SK-MEL-5 (cell line): ENCODE measurements at regions not wholly inside any gene's neighbourhood (a gene's known extent, or its start where the extent isn't known, plus 50 kb on each side); places are given as distances from the start of the nearest gene placed in this dataset.
"Not testable (repeated sequence)": the region's sequence is repeated elsewhere in the genome, so short reads cannot be mapped to it uniquely, and the experiment has no call there.

Experiments
- DNase-seq: peaks from one replicate; pipeline ENCODE4 v3.0.0-alpha.2; 2016; ENCODE audit warnings: low read depth, low spot score
- in situ Hi-C: cut with HindIII; loops from 2 replicates; pipeline ENCODE4 v1.10.0; 2016; ENCODE audit warnings: low sequenced_read_pairs, high pct_unique_total_duplicates, low pct_unique_long_range_greater_than_20kb

GRCh38 chr16:66127459-66128370, 238.8 kb upstream of the CDH5 start:
- DNase-seq, result no peak
- in situ Hi-C loops, result no loop called here

DNA sequence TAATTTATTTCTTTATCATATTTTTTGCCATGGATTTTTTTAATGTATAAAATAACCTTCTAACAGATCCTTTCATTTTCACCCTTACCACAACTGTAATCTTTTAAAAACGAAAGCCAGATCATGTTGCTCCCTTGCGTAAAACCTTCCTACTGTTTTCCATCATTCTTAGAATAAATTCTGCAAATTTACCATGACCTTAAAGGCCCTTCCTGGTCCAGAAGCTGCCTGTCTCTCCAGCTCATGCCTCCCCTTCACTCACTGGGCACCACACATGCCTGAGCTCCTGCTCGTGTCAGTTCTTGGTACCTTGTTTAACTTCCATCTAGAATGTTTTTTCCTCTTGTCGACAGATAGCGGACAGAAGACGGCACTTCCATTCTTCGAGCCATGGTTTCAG, 245.0 kb upstream of the CDH5 start:
- DNase-seq, result no peak
- in situ Hi-C loops, result no loop called here

GRCh38 chr16:66120656-66121055, 245.8 kb upstream of the CDH5 start:
- in situ Hi-C loops, result no loop called here
- DNase-seq, result no peak

DNA sequence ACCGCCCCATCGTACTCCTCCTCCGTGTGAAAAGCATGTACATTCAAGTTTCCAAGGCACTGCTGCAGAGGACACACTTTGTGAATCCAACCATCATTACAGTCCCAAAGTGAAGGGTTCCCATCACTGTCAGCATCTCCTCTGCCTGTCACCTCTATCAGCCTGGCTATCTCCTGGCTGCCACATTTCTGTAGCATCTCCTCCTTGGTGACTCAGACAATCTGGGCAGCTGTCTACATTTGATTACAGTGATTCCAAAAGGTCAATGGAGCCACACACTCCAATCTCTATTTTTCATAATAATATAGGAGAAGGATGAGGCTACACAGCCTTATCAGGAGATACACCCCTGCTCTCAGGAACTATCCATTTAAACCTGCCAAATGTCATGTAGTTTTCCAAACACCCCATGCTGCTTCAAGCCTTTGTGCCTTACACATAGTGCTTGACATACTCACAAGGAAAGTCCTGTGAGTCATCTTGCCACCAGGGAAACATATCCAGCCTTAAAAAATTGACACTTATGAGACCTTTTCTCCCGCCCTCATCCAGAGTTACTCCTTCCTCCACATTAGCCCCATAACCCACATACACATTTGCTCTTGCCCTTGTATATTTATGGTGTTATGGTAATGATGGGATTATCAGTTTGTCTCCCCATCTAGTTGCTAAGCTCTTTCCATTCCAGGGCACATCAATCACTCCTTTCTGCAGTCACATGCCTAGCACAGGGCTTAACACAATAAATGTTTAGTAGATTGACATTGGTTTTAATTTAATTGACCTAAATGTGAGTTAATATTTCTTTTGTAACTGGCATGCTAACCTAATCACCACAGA, 250.1 kb upstream of the CDH5 start:
- DNase-seq, result no peak

GRCh38 chr16:66115373-66115772, 251.1 kb upstream of the CDH5 start:
- in situ Hi-C loops, result no loop called here
- peak; percentile 31 for DNase-seq

More for the DNA sequence above, 250.1 kb upstream of the CDH5 start:
- in situ Hi-C loops, result no loop called here

DNA sequence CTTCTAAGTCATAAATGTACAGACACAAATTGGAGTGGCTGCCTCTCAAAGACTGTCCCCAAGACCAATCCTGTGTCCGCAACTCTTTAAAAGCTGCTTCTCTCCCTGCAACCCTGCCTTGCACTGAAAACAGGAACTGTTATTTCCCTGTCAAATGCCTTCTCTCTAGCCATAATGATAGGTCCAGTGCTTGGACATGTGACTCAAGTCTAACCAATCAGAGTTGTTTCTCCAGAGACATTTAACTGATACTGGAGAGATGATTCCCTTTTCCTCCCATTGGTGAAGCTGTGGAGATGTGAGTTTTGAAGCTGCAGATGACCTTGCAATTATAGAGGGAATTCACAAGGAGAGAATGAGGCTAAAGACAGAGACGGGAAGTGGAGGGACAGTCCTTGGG, 253.3 kb upstream of the CDH5 start:
- DNase-seq, result peak; percentile 5
- in situ Hi-C loops, result no loop called here

DNA sequence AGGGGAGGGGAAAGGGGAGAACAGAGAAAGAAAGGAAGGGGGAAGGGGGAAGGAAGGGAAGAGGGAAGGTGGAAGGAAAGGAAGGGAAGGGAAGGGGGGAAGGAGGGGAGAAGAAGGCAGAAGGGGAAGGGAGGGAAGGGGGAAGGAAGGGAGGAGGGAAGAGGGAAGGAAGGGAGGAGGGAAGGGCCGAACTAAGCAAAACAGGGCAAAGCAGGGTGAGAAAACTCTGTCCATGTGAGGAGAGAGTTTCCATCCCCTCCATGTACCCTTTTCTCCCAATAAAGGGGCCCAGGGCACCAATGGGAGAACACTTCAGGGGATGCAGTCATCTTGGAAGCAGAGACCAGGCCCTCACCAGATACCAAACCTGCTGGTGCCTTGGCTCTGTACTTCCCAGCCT, 256.8 kb upstream of the CDH5 start:
- DNase-seq, result no peak

DNA sequence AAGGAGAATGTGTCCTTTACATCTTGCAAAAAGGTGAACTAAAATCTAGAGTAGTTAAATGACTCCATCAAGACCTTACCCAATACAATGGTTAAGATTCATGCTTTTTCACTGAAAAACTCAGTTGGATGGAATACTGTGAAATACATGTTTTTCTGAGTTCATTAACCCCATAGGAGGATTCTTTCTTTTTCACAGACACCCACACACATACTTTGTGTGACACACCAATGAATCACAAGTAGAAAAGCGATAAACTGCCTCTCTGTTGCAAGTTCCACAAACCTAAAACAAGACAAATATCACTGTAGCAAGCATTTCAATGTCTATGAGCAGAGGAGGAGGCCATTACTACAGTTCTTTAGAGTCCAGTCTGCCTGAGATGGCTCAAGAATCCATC, 258.8 kb upstream of the CDH5 start:
- in situ Hi-C loops, result no loop called here
- DNase-seq, result no peak

More for the DNA sequence above, 256.8 kb upstream of the CDH5 start:
- in situ Hi-C loops, result no loop called here

DNA sequence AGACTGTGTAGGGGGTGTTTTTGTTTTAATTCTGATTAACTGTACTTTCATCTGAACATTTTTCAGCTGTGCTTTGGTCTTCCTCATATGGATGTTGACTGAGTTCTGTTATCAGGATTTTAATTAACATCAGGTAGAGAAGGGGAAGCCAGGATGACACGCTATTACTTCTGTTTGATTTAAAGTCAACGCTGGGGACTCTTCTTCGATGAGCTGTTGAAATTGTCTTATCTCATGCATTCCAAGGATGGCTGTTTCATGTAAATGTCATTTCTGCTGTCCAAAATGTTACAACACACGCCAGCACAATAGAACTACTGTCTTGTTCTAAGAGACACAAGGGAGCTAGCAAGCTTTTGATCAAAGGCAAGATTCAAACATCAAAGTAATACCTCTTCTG, 263.3 kb upstream of the CDH5 start:
- in situ Hi-C loops, result no loop called here
- peak; percentile 54 for DNase-seq

- DNase-seq, result no peak
- in situ Hi-C loops, result no loop called here
Observed at GRCh38 chr16:66099306-66099705, 267.2 kb upstream of the CDH5 start.

DNA sequence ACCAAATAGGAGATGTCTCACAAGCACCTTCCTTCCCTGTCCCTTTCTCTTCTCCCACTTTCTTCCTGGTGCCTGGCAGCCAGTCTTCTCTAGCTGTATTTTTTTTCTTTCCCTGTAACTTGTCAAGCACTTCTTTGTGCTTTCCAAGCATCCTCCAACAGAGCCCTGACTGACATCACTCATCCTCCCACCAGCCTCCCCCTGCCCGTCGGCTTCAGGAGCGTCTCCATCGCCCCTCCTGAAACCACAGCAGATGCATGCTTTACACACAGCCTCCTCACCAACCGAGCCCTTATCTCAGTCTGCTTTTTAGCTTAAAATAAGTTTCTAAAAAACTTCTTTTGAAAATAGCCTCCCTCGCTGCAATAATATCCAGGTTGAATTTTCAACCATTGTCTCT, 268.7 kb upstream of the CDH5 start:
- no peak for DNase-seq
- in situ Hi-C loops, result no loop called here

DNA sequence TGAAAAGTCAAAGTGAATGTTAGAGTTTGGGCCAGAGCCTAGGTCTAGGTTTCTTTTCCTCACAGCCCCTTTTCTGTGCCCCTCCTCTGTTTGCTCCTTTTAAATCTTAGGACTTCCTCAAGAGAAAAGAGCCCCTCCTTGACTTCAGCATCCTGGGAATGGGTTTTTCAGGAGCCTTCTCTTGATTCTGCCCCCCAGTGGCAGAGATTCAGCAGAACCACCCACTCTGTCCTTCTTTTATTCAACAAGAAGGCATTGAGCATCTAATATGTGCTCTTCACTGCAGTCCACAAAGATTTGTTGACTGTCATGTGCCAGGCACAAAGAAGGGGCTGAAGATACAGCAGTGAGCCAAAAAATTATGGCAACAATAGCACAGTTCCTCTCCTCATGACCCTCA, 270.8 kb upstream of the CDH5 start:
- in situ Hi-C loops, result no loop called here

GRCh38 chr16:66093191-66093590, 273.3 kb upstream of the CDH5 start:
- in situ Hi-C loops, result no loop called here
- no peak for DNase-seq

More for the DNA sequence above, 270.8 kb upstream of the CDH5 start:
- peak; percentile 13 for DNase-seq

GRCh38 chr16:66091471-66091891, 275.0 kb upstream of the CDH5 start:
- in situ Hi-C loops, result no loop called here
- DNase-seq, result no peak

- in situ Hi-C loops, result no loop called here
- DNase-seq, result no peak
Observed at GRCh38 chr16:66088681-66089080, 277.8 kb upstream of the CDH5 start.

DNA sequence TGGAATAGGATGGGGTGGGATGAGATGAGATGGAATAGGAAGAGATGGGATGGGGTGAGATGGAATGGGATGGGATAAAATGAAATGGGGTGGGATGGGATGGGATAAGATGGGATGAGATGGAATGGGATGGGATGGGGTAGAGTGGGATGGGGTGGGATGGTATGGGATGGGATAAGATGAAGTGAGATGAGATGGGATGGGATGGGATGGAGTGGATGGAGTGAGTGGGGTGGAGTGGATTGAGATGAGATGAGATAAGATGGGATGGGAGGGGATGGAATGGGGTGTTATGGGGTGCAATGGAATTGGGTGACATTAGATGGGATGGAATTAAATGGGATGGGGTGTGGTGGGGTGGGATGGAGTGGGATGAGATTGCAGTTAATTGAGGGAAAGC, 279.2 kb upstream of the CDH5 start:
- no peak for DNase-seq
- in situ Hi-C loops, result no loop called here

- DNase-seq, result no peak
- in situ Hi-C loops, result no loop called here
Observed at GRCh38 chr16:66085651-66086050, 280.8 kb upstream of the CDH5 start.

- DNase-seq, in situ Hi-C loops: not testable (repeated sequence)
Observed at GRCh38 chr16:66084731-66085130, 281.8 kb upstream of the CDH5 start.

- in situ Hi-C loops, result no loop called here
- no peak for DNase-seq
Observed at GRCh38 chr16:66084306-66084705, 282.2 kb upstream of the CDH5 start.
